MG63 (cell line): ENCODE measurements at regions not wholly inside any gene's neighbourhood (a gene's known extent, or its start where the extent isn't known, plus 50 kb on each side); places are given as distances from the start of the nearest gene placed in this dataset.

Experiments used
- DNase-seq: peaks from one replicate; pipeline ENCODE4 v3.0.0-alpha.2; 2020
- H3K27me3 ChIP-seq: fragments of 250-450 bp; sonication (Bioruptor Pico); 2 replicates; pipeline ENCODE4 v1.5.1; 2020; ENCODE audit warnings: mild to moderate bottlenecking, moderate library complexity
- H3K36me3 ChIP-seq: fragments of 250-450 bp; sonication (Bioruptor Pico); 2 replicates; pipeline ENCODE4 v1.5.1; 2020; ENCODE audit warnings: mild to moderate bottlenecking, moderate library complexity
- H3K4me3 ChIP-seq: fragments of 250-450 bp; sonication (Bioruptor Pico); 2 replicates; pipeline ENCODE4 v1.5.1; 2020; ENCODE audit warnings: mild to moderate bottlenecking, moderate library complexity
- H3K9me3 ChIP-seq: fragments of 250-450 bp; sonication (Bioruptor Pico); 2 replicates; pipeline ENCODE4 v1.5.1; 2020; ENCODE audit warnings: mild to moderate bottlenecking, moderate library complexity

- no peaks in the 10 kb centered on the region; the same call in 1 of the 2 replicates for H3K27me3 ChIP-seq
- H3K36me3 ChIP-seq, result no peaks in the 10 kb centered on the region
- DNase-seq, result no peak
- H3K4me3 ChIP-seq, result no peak overlapping the region
- no peaks in the 10 kb centered on the region; the same call in 1 of the 2 replicates for H3K9me3 ChIP-seq
Observed at GRCh38 chr11:116651098-116651736, 121.6 kb downstream of the BUD13 start.

- DNase-seq, result no peak
- H3K36me3 ChIP-seq, result no peaks in the 10 kb centered on the region
- peaks cover 3% of the 10 kb centered on the region for H3K9me3 ChIP-seq
- H3K27me3 ChIP-seq, result no peaks in the 10 kb centered on the region
- no peak overlapping the region for H3K4me3 ChIP-seq
Observed at GRCh38 chr11:116650052-116650451, 122.7 kb downstream of the BUD13 start.

GRCh38 chr11:116649268-116649667 is 123.5 kb downstream of the BUD13 start:
- no peak overlapping the region for H3K4me3 ChIP-seq
- DNase-seq, result no peak
- H3K36me3 ChIP-seq, result no peaks in the 10 kb centered on the region
- H3K9me3 ChIP-seq, result peaks cover 3% of the 10 kb centered on the region
- no peaks in the 10 kb centered on the region for H3K27me3 ChIP-seq

GRCh38 chr11:116648247-116649174 is 124.3 kb downstream of the BUD13 start:
- Histone ChIP-seq H3K4me3 (no peak overlapping the region), H3K27me3 (no peaks in the 10 kb centered on the region), H3K9me3 (peaks cover 3% of the 10 kb centered on the region), H3K36me3 (no peaks in the 10 kb centered on the region)
- peak; percentile 25 for DNase-seq

- no peaks in the 10 kb centered on the region for H3K36me3 ChIP-seq
- H3K27me3 ChIP-seq, result no peaks in the 10 kb centered on the region
- DNase-seq, result no peak
- H3K4me3 ChIP-seq, result no peak overlapping the region
- H3K9me3 ChIP-seq, result peaks cover 3% of the 10 kb centered on the region
Observed at GRCh38 chr11:116647305-116648080, 125.3 kb downstream of the BUD13 start.

- DNase-seq, result no peak
- Histone ChIP-seq H3K36me3 (no peaks in the 10 kb centered on the region), H3K9me3 (peaks cover 3% of the 10 kb centered on the region)
Observed at GRCh38 chr11:116646191-116646590, 126.6 kb downstream of the BUD13 start.

GRCh38 chr11:116644941-116645305 is 127.9 kb downstream of the BUD13 start:
- H3K9me3 ChIP-seq, result peaks cover 3% of the 10 kb centered on the region
- H3K4me3 ChIP-seq, result no peak overlapping the region
- no peak for DNase-seq
- H3K27me3 ChIP-seq, result no peaks in the 10 kb centered on the region
- H3K36me3 ChIP-seq, result no peaks in the 10 kb centered on the region

More at GRCh38 chr11:116646191-116646590, 126.6 kb downstream of the BUD13 start:
- no peak overlapping the region for H3K4me3 ChIP-seq
- H3K27me3 ChIP-seq, result no peaks in the 10 kb centered on the region

GRCh38 chr11:116644201-116644940 is 128.4 kb downstream of the BUD13 start:
- Histone ChIP-seq H3K4me3 (no peak overlapping the region), H3K27me3 (no peaks in the 10 kb centered on the region; the same call in 1 of the 2 replicates), H3K36me3 (no peaks in the 10 kb centered on the region), H3K9me3 (peaks cover 3% of the 10 kb centered on the region)
- no peak for DNase-seq

GRCh38 chr11:116643521-116643920 is 129.3 kb downstream of the BUD13 start:
- no peak overlapping the region for H3K4me3 ChIP-seq
- DNase-seq, result no peak
- H3K36me3 ChIP-seq, result no peaks in the 10 kb centered on the region
- no peaks in the 10 kb centered on the region; the same call in 1 of the 2 replicates for H3K27me3 ChIP-seq
- H3K9me3 ChIP-seq, result peaks cover 3% of the 10 kb centered on the region

- H3K27me3 ChIP-seq, result no peaks in the 10 kb centered on the region; the same call in 1 of the 2 replicates
- peaks cover 3% of the 10 kb centered on the region for H3K9me3 ChIP-seq
- no peak overlapping the region for H3K4me3 ChIP-seq
- H3K36me3 ChIP-seq, result no peaks in the 10 kb centered on the region
- DNase-seq, result no peak
Observed at GRCh38 chr11:116642902-116643301, 129.9 kb downstream of the BUD13 start.

GRCh38 chr11:116642481-116642880 is 130.3 kb downstream of the BUD13 start:
- Histone ChIP-seq H3K4me3 (no peak overlapping the region), H3K9me3 (peaks cover 3% of the 10 kb centered on the region), H3K36me3 (no peaks in the 10 kb centered on the region), H3K27me3 (no peaks in the 10 kb centered on the region; the same call in 1 of the 2 replicates)
- DNase-seq, result no peak

GRCh38 chr11:116641561-116642045 is 131.2 kb downstream of the BUD13 start:
- Histone ChIP-seq H3K27me3 (no peaks in the 10 kb centered on the region; the same call in 1 of the 2 replicates), H3K36me3 (no peaks in the 10 kb centered on the region), H3K4me3 (no peak overlapping the region), H3K9me3 (peaks cover 3% of the 10 kb centered on the region)
- DNase-seq, result peak; percentile 36

- Histone ChIP-seq H3K4me3 (no peak overlapping the region), H3K27me3 (no peaks in the 10 kb centered on the region; the same call in 1 of the 2 replicates), H3K36me3 (no peaks in the 10 kb centered on the region), H3K9me3 (peaks cover 1% of the 10 kb centered on the region)
- DNase-seq, result no peak
Observed at GRCh38 chr11:116640641-116641402, 132.0 kb downstream of the BUD13 start.

- no peak for DNase-seq
Observed at GRCh38 chr11:116638463-116638862, 134.3 kb downstream of the BUD13 start.

GRCh38 chr11:116637766-116638165 is 135.0 kb downstream of the BUD13 start:
- DNase-seq, result no peak
- no peaks in the 10 kb centered on the region; the same call in 1 of the 2 replicates for H3K27me3 ChIP-seq
- no peaks in the 10 kb centered on the region for H3K36me3 ChIP-seq
- no peaks in the 10 kb centered on the region for H3K9me3 ChIP-seq
- H3K4me3 ChIP-seq, result no peak overlapping the region

More at GRCh38 chr11:116638463-116638862, 134.3 kb downstream of the BUD13 start:
- Histone ChIP-seq H3K36me3 (no peaks in the 10 kb centered on the region), H3K9me3 (no peaks in the 10 kb centered on the region), H3K4me3 (no peak overlapping the region), H3K27me3 (no peaks in the 10 kb centered on the region; the same call in 1 of the 2 replicates)
